HepG2 (cell line): ENCODE measurements at regions not wholly inside any gene's neighbourhood (a gene's known extent, or its start where the extent isn't known, plus 50 kb on each side); places are given as distances from the start of the nearest gene placed in this dataset.
A peak's percentile ranks its signal among the peaks of the same experiment; 100 is the strongest.

Source experiments
- GZF1 ChIP-seq: sonication (generic); formaldehyde crosslinking; IDR thresholded peaks from 2 replicates; pipeline ENCODE4 v1.5.1; 2020; ENCODE audit warnings: mild to moderate bottlenecking, missing genetic modification reagents
- ONECUT2 ChIP-seq: sonication (generic); formaldehyde crosslinking; IDR thresholded peaks from 2 replicates; pipeline ENCODE4 v1.4.0; 2020; ENCODE audit warnings: missing genetic modification reagents
- SIN3B ChIP-seq: fragments of 150-350 bp; IDR thresholded peaks from 2 replicates; pipeline ENCODE4 v1.6.1; 2014; ENCODE audit warnings: low read length
- ZFP36L2 ChIP-seq: sonication (generic); formaldehyde crosslinking; IDR thresholded peaks from 2 replicates; pipeline ENCODE4 v1.4.0; 2020; ENCODE audit warnings: missing genetic modification reagents
- ZMYM4 ChIP-seq: sonication (generic); formaldehyde crosslinking; IDR thresholded peaks from 2 replicates; pipeline ENCODE4 v1.8.1; 2023; ENCODE audit warnings: mild to moderate bottlenecking, missing genetic modification reagents
- ZNF562 ChIP-seq: sonication (generic); formaldehyde crosslinking; IDR thresholded peaks from 2 replicates; pipeline ENCODE4 v1.8.0; 2022; ENCODE audit warnings: missing genetic modification reagents, borderline replicate concordance
- TF ChIP-seq, protein P1 (sequence below): sonication (generic); formaldehyde crosslinking; IDR thresholded peaks from 2 replicates; pipeline ENCODE4 v1.4.0; 2020; ENCODE audit warnings: missing genetic modification reagents, borderline replicate concordance
- TF ChIP-seq, protein P2 (sequence below): fragments of 450-650 bp; IDR thresholded peaks from 2 replicates; pipeline ENCODE4 v1.6.1; 2017
- TF ChIP-seq, protein P3 (sequence below): sonication (generic); formaldehyde crosslinking; IDR thresholded peaks from 2 replicates; pipeline ENCODE4 v1.8.1; 2023; ENCODE audit warnings: mild to moderate bottlenecking, missing genetic modification reagents, borderline replicate concordance

DNA sequence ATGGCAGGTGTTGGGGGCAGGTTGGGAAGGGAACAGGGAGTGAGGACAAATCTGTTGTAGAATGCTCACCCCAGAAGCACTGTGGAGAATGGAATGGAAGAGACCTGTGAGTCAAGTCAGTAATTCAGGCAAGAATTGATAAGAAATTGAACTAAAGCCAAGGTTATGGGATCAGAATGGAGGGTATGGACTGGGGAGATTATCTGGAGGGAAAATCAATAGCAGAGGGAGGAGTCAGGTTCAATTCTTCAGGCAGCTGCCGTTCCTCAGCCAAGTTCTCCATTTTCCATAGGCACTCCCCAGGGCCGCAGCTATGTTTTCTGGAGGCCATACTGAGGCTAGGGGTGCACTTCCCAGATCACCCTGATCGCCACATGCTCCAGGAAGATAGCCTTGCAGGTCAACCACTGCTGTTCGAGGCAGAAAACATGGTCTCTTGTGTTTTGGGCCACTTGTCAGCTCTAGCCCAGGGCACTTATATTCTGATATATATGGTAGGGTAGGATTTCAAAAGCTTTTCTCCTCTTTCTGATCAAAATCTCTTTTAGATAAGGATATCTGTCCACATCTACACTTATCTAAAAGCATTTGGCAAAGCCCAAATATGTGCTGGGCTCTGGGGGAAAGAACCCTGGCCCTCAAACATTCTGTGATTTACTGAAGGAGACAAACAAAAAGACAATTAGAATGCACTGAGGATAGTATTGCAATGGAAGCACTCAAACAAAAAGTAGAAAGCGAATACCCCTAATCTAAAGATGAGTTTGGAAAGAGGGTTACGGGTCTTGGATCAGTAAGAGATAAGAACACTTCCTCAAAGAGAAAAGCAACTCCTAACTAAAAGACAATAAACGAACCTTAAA lies 92.3 kb downstream of the TMEM212 start (continued):
- TF ChIP-seq, protein P1, sequence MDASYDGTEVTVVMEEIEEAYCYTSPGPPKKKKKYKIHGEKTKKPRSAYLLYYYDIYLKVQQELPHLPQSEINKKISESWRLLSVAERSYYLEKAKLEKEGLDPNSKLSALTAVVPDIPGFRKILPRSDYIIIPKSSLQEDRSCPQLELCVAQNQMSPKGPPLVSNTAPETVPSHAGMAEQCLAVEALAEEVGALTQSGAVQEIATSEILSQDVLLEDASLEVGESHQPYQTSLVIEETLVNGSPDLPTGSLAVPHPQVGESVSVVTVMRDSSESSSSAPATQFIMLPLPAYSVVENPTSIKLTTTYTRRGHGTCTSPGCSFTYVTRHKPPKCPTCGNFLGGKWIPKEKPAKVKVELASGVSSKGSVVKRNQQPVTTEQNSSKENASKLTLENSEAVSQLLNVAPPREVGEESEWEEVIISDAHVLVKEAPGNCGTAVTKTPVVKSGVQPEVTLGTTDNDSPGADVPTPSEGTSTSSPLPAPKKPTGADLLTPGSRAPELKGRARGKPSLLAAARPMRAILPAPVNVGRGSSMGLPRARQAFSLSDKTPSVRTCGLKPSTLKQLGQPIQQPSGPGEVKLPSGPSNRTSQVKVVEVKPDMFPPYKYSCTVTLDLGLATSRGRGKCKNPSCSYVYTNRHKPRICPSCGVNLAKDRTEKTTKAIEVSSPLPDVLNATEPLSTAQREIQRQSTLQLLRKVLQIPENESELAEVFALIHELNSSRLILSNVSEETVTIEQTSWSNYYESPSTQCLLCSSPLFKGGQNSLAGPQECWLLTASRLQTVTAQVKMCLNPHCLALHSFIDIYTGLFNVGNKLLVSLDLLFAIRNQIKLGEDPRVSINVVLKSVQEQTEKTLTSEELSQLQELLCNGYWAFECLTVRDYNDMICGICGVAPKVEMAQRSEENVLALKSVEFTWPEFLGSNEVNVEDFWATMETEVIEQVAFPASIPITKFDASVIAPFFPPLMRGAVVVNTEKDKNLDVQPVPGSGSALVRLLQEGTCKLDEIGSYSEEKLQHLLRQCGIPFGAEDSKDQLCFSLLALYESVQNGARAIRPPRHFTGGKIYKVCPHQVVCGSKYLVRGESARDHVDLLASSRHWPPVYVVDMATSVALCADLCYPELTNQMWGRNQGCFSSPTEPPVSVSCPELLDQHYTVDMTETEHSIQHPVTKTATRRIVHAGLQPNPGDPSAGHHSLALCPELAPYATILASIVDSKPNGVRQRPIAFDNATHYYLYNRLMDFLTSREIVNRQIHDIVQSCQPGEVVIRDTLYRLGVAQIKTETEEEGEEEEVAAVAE, result no peak
- TF ChIP-seq ZFP36L2, result no peak
- TF ChIP-seq ONECUT2 (CRISPR knock-in tag), result peak; percentile 61; the same call in 1 of the 2 replicates
- TF ChIP-seq SIN3B, result no peak
- TF ChIP-seq ZMYM4 (CRISPR knock-in tag), result peak; percentile 20; the same call in 1 of the 2 replicates
- TF ChIP-seq, protein P2, sequence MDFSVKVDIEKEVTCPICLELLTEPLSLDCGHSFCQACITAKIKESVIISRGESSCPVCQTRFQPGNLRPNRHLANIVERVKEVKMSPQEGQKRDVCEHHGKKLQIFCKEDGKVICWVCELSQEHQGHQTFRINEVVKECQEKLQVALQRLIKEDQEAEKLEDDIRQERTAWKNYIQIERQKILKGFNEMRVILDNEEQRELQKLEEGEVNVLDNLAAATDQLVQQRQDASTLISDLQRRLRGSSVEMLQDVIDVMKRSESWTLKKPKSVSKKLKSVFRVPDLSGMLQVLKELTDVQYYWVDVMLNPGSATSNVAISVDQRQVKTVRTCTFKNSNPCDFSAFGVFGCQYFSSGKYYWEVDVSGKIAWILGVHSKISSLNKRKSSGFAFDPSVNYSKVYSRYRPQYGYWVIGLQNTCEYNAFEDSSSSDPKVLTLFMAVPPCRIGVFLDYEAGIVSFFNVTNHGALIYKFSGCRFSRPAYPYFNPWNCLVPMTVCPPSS, result no peak
- peak; percentile 99 for TF ChIP-seq GZF1 (CRISPR knock-in tag)
- TF ChIP-seq, protein P3, sequence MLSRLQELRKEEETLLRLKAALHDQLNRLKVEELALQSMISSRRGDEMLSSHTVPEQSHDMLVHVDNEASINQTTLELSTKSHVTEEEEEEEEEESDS (CRISPR knock-in tag), result no peak
- no peak for TF ChIP-seq ZNF562 (CRISPR knock-in tag)
